Gastroesophageal sphincter (tissue), 4 donors: ENCODE measurements at regions not wholly inside any gene's neighbourhood (a gene's known extent, or its start where the extent isn't known, plus 50 kb on each side); places are given as distances from the start of the nearest gene placed in this dataset.
"Not testable (repeated sequence)": the region's sequence is repeated elsewhere in the genome, so short reads cannot be mapped to it uniquely, and the experiment has no call there.

Experiments
- ATAC-seq: fragments of 150-250 bp; one replicate; pipeline ENCODE4 v1.9.1; 2016; ENCODE audit warnings: mild to moderate bottlenecking, moderate library complexity
- H3K27ac ChIP-seq, 4 donors: fragments of 200-600 bp; sonication (generic) in 3 of 4; 1 replicate in 3 of 4; 2 replicates in 1 of 4; pipeline ENCODE4 v1.5.1; 2016 to 2019
- H3K27me3 ChIP-seq: fragments of 200-600 bp; sonication (generic); one replicate; pipeline ENCODE4 v1.5.1; 2019
- H3K36me3 ChIP-seq, 2 donors: fragments of 200-600 bp; sonication (generic); one replicate each; pipeline ENCODE4 v1.5.1; 2019; ENCODE audit warnings: control low read depth in 1 of 2
- H3K4me1 ChIP-seq, 3 donors: fragments of 200-600 bp; sonication (generic); 1 replicate in 2 of 3; 2 replicates in 1 of 3; pipeline ENCODE4 v1.5.1; 2016 to 2019; ENCODE audit warnings: control low read depth in 2 of 3
- H3K4me3 ChIP-seq, 2 donors: fragments of 200-600 bp; sonication (generic); one replicate each; pipeline ENCODE4 v1.5.1; 2019; ENCODE audit warnings: mild to moderate bottlenecking in 1 of 2, moderate library complexity in 1 of 2
- H3K9me3 ChIP-seq, 3 donors: fragments of 200-600 bp; sonication (generic); one replicate each; pipeline ENCODE4 v1.5.1; 2017 to 2019; ENCODE audit warnings: control low read depth in 2 of 3
- EP300 ChIP-seq: sonication (generic); formaldehyde crosslinking; IDR thresholded peaks from one replicate; pipeline ENCODE4 v1.6.1; 2017; ENCODE audit warnings: antibody characterized with exemption, mild to moderate bottlenecking
- POLR2A ChIP-seq, 2 donors: fragments of 450-650 bp; IDR thresholded peaks; one replicate each; pipeline ENCODE4 v1.6.1; 2017; ENCODE audit warnings: antibody characterized with exemption in 2 of 2, mild to moderate bottlenecking in 2 of 2, moderate library complexity in 1 of 2
- POLR2AphosphoS5 ChIP-seq: sonication (generic); formaldehyde crosslinking; IDR thresholded peaks from one replicate; pipeline ENCODE4 v1.6.1; 2017; ENCODE audit warnings: antibody characterized with exemption
- whole genome bisulfite sequencing, 2 donors: methylation state at CpG; one replicate each; pipeline ENCODE4 v1.1.5; 2018; ENCODE audit warnings: low coverage in 1 of 2; 5-methylcytosine and 5-hydroxymethylcytosine counted together
- TF ChIP-seq, protein P1 (sequence below), 4 experiments: fragments of 200-600 bp in 2 of 4; fragments of 450-650 bp in 2 of 4; sonication (generic) in 1 of 4; IDR thresholded peaks; one replicate each; pipeline ENCODE4 v1.5.1; 2017 to 2019; ENCODE audit warnings: antibody characterized with exemption in 4 of 4, mild to moderate bottlenecking in 2 of 4, moderate library complexity in 2 of 4

DNA sequence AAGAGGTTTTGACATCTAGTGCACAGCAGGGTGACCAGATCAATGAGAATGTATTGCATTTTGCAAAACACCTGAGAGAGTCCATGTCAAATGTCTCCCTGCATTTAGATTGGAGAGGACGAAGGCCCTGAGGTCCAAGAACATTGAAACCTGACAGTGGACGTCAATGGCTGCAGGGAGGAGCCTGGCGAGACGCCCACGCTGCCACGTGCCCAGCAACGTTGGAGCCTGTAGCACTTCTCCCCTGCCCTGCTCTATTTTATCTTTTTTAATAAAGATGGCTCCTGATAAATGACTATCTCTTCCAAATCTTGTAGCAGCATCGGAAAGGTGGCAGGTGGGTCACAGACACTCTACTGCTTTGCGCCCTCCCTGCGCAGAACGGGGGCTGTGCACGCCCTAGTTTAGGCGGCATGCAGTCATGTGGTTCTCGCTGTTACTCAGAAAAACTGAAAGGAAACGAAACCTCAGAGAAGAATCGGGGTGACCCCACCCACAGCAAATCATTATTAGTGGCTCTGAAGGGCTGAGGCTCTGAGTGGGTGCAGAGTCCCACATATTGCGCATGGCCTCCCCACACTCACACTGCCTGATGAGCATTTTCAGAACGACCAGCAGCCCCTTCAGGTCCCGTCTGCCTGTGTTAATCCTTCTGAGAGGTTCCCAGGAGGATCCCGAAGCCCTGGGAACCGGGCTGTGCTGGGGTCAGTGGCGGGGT, 62.5 kb upstream of the TAMM41 start:
- Histone ChIP-seq H3K9me3 (no peaks in the 10 kb centered on the region), H3K27me3 (peaks cover 9% of the 10 kb centered on the region), H3K36me3 (no peaks in the 10 kb centered on the region), H3K4me1 (no peaks in the 10 kb centered on the region), H3K27ac (no peak overlapping the region), H3K4me3 (no peak overlapping the region)
- 81 to 88% methylated on average over 12 to 15 of the region's 22 CpGs for WGBS, 2 donors
- TF ChIP-seq POLR2AphosphoS5 (no peak), EP300 (no peak), POLR2A (IDR thresholded peaks at IDR 0.05) (no peak)
- TF ChIP-seq, protein P1, sequence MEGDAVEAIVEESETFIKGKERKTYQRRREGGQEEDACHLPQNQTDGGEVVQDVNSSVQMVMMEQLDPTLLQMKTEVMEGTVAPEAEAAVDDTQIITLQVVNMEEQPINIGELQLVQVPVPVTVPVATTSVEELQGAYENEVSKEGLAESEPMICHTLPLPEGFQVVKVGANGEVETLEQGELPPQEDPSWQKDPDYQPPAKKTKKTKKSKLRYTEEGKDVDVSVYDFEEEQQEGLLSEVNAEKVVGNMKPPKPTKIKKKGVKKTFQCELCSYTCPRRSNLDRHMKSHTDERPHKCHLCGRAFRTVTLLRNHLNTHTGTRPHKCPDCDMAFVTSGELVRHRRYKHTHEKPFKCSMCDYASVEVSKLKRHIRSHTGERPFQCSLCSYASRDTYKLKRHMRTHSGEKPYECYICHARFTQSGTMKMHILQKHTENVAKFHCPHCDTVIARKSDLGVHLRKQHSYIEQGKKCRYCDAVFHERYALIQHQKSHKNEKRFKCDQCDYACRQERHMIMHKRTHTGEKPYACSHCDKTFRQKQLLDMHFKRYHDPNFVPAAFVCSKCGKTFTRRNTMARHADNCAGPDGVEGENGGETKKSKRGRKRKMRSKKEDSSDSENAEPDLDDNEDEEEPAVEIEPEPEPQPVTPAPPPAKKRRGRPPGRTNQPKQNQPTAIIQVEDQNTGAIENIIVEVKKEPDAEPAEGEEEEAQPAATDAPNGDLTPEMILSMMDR (IDR thresholded peaks at IDR 0.05), result no peak
- no peak for ATAC-seq

- Histone ChIP-seq H3K4me3 (no peak overlapping the region), H3K27ac (no peak overlapping the region), H3K36me3 (no peaks in the 10 kb centered on the region), H3K4me1 (no peaks in the 10 kb centered on the region), H3K9me3 (no peaks in the 10 kb centered on the region), H3K27me3 (peaks cover 9% of the 10 kb centered on the region)
- ATAC-seq, result no peak
- no peak for TF ChIP-seq POLR2AphosphoS5
- TF ChIP-seq, protein P1 (IDR thresholded peaks at IDR 0.05), result no peak
- no peak for TF ChIP-seq EP300
- TF ChIP-seq POLR2A (IDR thresholded peaks at IDR 0.05), result no peak
- WGBS, 2 donors, result no CpG with 5 or more reads among the region's 4 CpGs
Observed at GRCh38 chr3:11909726-11910125, 63.0 kb upstream of the TAMM41 start.

DNA sequence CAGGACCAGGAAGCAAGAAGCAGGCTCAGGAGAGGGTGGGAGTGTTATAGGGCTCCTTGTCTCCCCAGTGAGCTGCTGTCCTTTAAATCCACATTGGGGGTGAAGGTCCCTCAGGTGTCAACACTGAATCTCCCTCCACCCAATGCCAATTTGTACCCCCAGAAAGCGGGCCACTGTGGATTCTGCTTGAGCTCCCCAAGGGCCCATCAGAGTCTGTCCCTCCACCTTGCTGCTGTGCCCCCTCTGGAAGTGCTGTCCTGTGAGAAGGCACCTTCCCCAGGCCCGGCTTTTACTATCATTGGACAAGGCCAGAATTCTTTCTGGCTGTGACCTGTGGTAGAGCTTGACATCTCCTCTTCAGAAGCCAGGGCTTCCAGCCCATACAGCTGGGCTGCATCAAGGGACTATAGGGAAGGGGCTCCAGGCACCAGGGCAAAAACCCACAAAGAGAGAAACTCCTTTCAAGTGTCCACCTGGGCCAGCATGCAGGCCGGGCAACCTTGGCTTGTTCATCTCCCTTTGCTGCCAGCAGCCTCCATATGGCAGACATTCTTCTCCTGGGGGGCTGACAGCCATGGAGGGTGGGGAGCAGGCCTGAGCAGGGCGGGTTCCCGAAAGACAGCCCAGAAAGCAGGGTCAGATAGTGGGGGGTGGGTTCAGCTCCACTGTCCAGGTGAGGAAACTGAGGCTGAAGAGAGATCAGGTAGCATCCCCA, 63.7 kb upstream of the TAMM41 start:
- not testable (repeated sequence) for ATAC-seq, H3K9me3 ChIP-seq, H3K36me3 ChIP-seq, H3K4me3 ChIP-seq, H3K27me3 ChIP-seq, H3K4me1 ChIP-seq, H3K27ac ChIP-seq
- 67% methylated on average over 1 of the region's 5 CpGs; no CpG with 5 or more reads in 1 of the 2 donors for WGBS, 2 donors

GRCh38 chr3:11910971-11911531, 64.4 kb upstream of the TAMM41 start:
- Histone ChIP-seq H3K27me3 (peaks cover 9% of the 10 kb centered on the region), H3K4me1 (no peaks in the 10 kb centered on the region), H3K36me3 (no peaks in the 10 kb centered on the region), H3K4me3 (no peak overlapping the region), H3K27ac (no peak overlapping the region), H3K9me3 (no peaks in the 10 kb centered on the region)
- TF ChIP-seq, protein P1 (IDR thresholded peaks at IDR 0.05), result no peak
- no peak for TF ChIP-seq POLR2AphosphoS5
- no peak for TF ChIP-seq EP300
- no peak for TF ChIP-seq POLR2A (IDR thresholded peaks at IDR 0.05)
- no peak for ATAC-seq
- 87% methylated on average over 8 of the region's 20 CpGs; no CpG with 5 or more reads in 1 of the 2 donors for WGBS, 2 donors

GRCh38 chr3:11911887-11912286, 65.2 kb upstream of the TAMM41 start:
- not testable (repeated sequence) for H3K27me3 ChIP-seq, H3K9me3 ChIP-seq, H3K4me3 ChIP-seq, H3K27ac ChIP-seq, H3K36me3 ChIP-seq, ATAC-seq, H3K4me1 ChIP-seq
- no CpG with 5 or more reads among the region's 10 CpGs for WGBS, 2 donors

GRCh38 chr3:11913316-11913715, 66.6 kb upstream of the TAMM41 start:
- TF ChIP-seq, protein P1 (IDR thresholded peaks at IDR 0.05), result no peak
- no peak for TF ChIP-seq POLR2AphosphoS5
- TF ChIP-seq EP300, result no peak
- TF ChIP-seq POLR2A (IDR thresholded peaks at IDR 0.05), result no peak
- no peaks in the 10 kb centered on the region for H3K36me3 ChIP-seq
- H3K4me3 ChIP-seq, result no peak overlapping the region
- ATAC-seq, result no peak
- peaks cover 9% of the 10 kb centered on the region for H3K27me3 ChIP-seq
- H3K9me3 ChIP-seq, result no peaks in the 10 kb centered on the region
- H3K27ac ChIP-seq, result no peak overlapping the region
- no peaks in the 10 kb centered on the region for H3K4me1 ChIP-seq
- 70 to 80% methylated on average over 2 to 4 of the region's 14 CpGs for WGBS, 2 donors
